Mesodermal cell (in vitro differentiated cells): ENCODE measurements at regions not wholly inside any gene's neighbourhood (a gene's known extent, or its start where the extent isn't known, plus 50 kb on each side); places are given as distances from the start of the nearest gene placed in this dataset.

ENCODE experiments used
- H3K27ac ChIP-seq: 2 replicates; pipeline ENCODE4 v1.7.0; 2013; ENCODE audit warnings: mild to moderate bottlenecking, low read depth, low read length, moderate library complexity; ENCODE audit not compliant: severe bottlenecking
- H3K36me3 ChIP-seq: 2 replicates; pipeline ENCODE4 v1.7.1; 2013; ENCODE audit warnings: mild to moderate bottlenecking, low read length, moderate library complexity; ENCODE audit not compliant: control insufficient read depth, insufficient read depth
- H3K4me1 ChIP-seq: one replicate; pipeline ENCODE4 v1.7.1; 2013; ENCODE audit warnings: mild to moderate bottlenecking, low read length; ENCODE audit not compliant: insufficient read depth, control insufficient read depth, poor library complexity, severe bottlenecking
- H3K4me3 ChIP-seq: 2 replicates; pipeline ENCODE4 v1.7.0; 2013; ENCODE audit warnings: low read length, control low read depth, mild to moderate bottlenecking; ENCODE audit not compliant: insufficient read depth, poor library complexity, severe bottlenecking; ENCODE audit errors: extremely low read depth
- H3K9me3 ChIP-seq: 2 replicates; pipeline ENCODE4 v1.7.1; 2013; ENCODE audit warnings: mild to moderate bottlenecking, low read length, moderate library complexity; ENCODE audit not compliant: control insufficient read depth
- WGBS, 2 experiments: methylation state at CpG; one replicate each; pipeline ENCODE4 v1.1.5; 2013; ENCODE audit warnings: missing lambda C conversion rate in 2 of 2; ENCODE audit not compliant: insufficient coverage in 2 of 2; 5-methylcytosine and 5-hydroxymethylcytosine counted together

- Histone ChIP-seq H3K27ac (no peak overlapping the region), H3K4me3 (no peak overlapping the region), H3K4me1 (peaks cover 5% of the 10 kb centered on the region), H3K9me3 (no peaks in the 10 kb centered on the region), H3K36me3 (no peaks in the 10 kb centered on the region)
- 93 to 95% methylated on average over 14 to 18 of the region's 20 CpGs for WGBS, 2 experiments
Measured at GRCh38 chr2:238595750-238596570, 169.2 kb downstream of the ASB1 start.

GRCh38 chr2:238596571-238597551 is 170.1 kb downstream of the ASB1 start:
- Histone ChIP-seq H3K4me3 (no peak overlapping the region), H3K36me3 (no peaks in the 10 kb centered on the region), H3K9me3 (no peaks in the 10 kb centered on the region), H3K4me1 (peaks cover 5% of the 10 kb centered on the region), H3K27ac (no peak overlapping the region)
- 80 to 87% methylated on average over 20 of the region's 24 CpGs for WGBS, 2 experiments

GRCh38 chr2:238597638-238598528 is 171.2 kb downstream of the ASB1 start:
- Histone ChIP-seq H3K4me1 (peaks cover 5% of the 10 kb centered on the region), H3K36me3 (no peaks in the 10 kb centered on the region), H3K27ac (no peak overlapping the region), H3K9me3 (no peaks in the 10 kb centered on the region), H3K4me3 (no peak overlapping the region)
- 80% methylated on average over 7 to 10 of the region's 11 CpGs for WGBS, 2 experiments

GRCh38 chr2:238598802-238599530 is 172.2 kb downstream of the ASB1 start:
- H3K4me3 ChIP-seq, result no peak overlapping the region
- 77 to 79% methylated on average over 12 to 14 of the region's 14 CpGs for WGBS, 2 experiments

GRCh38 chr2:238599549-238600505 is 173.1 kb downstream of the ASB1 start:
- H3K9me3 ChIP-seq, result peaks cover 5% of the 10 kb centered on the region
- no peaks in the 10 kb centered on the region for H3K36me3 ChIP-seq
- H3K27ac ChIP-seq, result no peak overlapping the region
- no peak overlapping the region for H3K4me3 ChIP-seq
- peaks cover 5% of the 10 kb centered on the region for H3K4me1 ChIP-seq
- WGBS, 2 experiments, result 93 to 94% methylated on average over 25 to 28 of the region's 29 CpGs

More at GRCh38 chr2:238598802-238599530, 172.2 kb downstream of the ASB1 start:
- Histone ChIP-seq H3K27ac (no peak overlapping the region), H3K9me3 (peaks cover 2% of the 10 kb centered on the region), H3K4me1 (peaks cover 5% of the 10 kb centered on the region), H3K36me3 (no peaks in the 10 kb centered on the region)

- Histone ChIP-seq H3K36me3 (no peaks in the 10 kb centered on the region), H3K27ac (no peak overlapping the region), H3K4me1 (peaks cover 5% of the 10 kb centered on the region), H3K9me3 (peaks cover 5% of the 10 kb centered on the region), H3K4me3 (no peak overlapping the region)
- 93% methylated on average over 22 to 23 of the region's 29 CpGs for WGBS, 2 experiments
Measured at GRCh38 chr2:238600506-238601432, 174.0 kb downstream of the ASB1 start.

GRCh38 chr2:238601433-238602222 is 174.9 kb downstream of the ASB1 start:
- Histone ChIP-seq H3K4me3 (no peak overlapping the region), H3K27ac (no peak overlapping the region), H3K9me3 (peaks cover 5% of the 10 kb centered on the region), H3K4me1 (peaks cover 5% of the 10 kb centered on the region), H3K36me3 (no peaks in the 10 kb centered on the region)
- 78 to 87% methylated on average over 9 to 11 of the region's 11 CpGs for WGBS, 2 experiments
